ENCODE measurements at regions not wholly inside any gene's neighbourhood (a gene's known extent, or its start where the extent isn't known, plus 50 kb on each side); places are given as distances from the start of the nearest gene placed in this dataset.

DNA sequence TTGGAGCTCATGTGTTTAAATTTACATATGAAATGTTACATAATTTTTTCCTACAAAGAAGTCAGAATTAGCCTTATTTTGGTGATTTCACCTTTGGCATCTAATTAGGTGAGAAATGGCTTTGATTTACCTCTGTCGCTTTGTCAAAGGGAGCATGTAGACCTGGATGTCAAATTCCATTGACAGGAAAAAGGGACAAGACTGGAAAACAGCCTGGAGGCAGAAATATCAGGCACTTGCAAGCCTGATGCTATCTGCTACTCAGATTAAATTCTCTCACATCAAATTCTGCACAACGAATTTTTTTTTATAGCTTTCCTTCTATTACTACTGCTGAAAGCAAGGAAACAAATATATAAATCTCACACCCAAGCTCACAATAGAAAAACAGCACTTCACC, 54.1 kb upstream of the CTNND2 start:
- no peak for DNase-seq

- DNase-seq, result no peak
These were observed 51.1 kb upstream of the CTNND2 start for GRCh38 chr5:11955331-11955730.

Data from NCI-H1930 (cell line).